GM23248 (cell line): ENCODE measurements at regions not wholly inside any gene's neighbourhood (a gene's known extent, or its start where the extent isn't known, plus 50 kb on each side); places are given as distances from the start of the nearest gene placed in this dataset.

Experiments
- EZH2 ChIP-seq: fragments of 200-600 bp; sonication (generic); IDR thresholded peaks from 2 replicates; pipeline ENCODE4 v1.6.1; 2018; ENCODE audit warnings: antibody characterized with exemption, mild to moderate bottlenecking; ENCODE audit not compliant: insufficient read depth, poor library complexity, severe bottlenecking
- EZH2phosphoT487 ChIP-seq: fragments of 200-600 bp; sonication (generic); IDR thresholded peaks from 2 replicates; pipeline ENCODE4 v1.6.1; 2018; ENCODE audit warnings: antibody characterized with exemption, moderate library complexity, mild to moderate bottlenecking, low read depth; ENCODE audit not compliant: insufficient read depth

GRCh38 chr1:29473161-29473855 is 237.0 kb downstream of the PTPRU start:
- TF ChIP-seq EZH2 (no peak), EZH2phosphoT487 (no peak)
